ENCODE measurements at regions not wholly inside any gene's neighbourhood (a gene's known extent, or its start where the extent isn't known, plus 50 kb on each side); places are given as distances from the start of the nearest gene placed in this dataset.

DNA sequence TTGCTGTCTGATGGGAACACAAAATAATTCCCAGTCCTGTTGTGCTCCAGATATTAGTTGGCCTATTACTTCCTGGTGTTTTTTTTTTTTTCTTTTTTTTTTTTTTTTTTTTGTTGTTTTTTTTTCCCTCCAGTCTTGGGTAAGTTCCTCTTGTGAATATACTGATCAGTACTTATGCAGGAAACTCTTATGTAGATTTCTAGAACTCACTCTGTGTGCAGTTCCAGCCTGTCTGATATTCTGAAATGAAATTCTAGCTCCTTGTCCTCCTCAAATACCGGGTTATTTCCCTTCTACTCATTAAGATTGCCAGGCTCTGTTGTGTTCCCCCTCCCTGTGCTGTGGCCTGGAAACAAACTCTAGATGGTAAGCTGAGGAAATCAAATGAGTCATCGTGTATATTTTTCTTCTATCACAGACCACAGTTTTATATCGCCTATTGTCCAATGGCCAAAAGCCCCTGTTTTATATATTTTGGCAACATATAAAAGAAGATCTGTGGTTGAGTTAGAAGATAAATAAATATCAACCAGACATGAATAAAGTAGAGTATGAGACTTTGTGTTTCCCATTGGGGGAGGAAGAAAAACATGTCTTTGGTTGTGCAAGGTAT, 124.3 kb upstream of the UGT8 start:
- no peak overlapping the region for H3K4me3 ChIP-seq
- TF ChIP-seq POLR2AphosphoS5 (IDR thresholded peaks at IDR 0.05): no peak
- TF ChIP-seq CTCF (IDR thresholded peaks at IDR 0.05): no peak
- no peak for TF ChIP-seq EP300 (IDR thresholded peaks at IDR 0.05; ENCODE audit: low read depth)
- TF ChIP-seq POLR2A (IDR thresholded peaks at IDR 0.05): no peak
- no peaks in the 10 kb centered on the region for H3K27me3 ChIP-seq
- no peaks in the 10 kb centered on the region for H3K4me1 ChIP-seq
- H3K36me3 ChIP-seq: no peaks in the 10 kb centered on the region
- DNase-seq: no peak
- H3K9me3 ChIP-seq: no peaks in the 10 kb centered on the region
- intact Hi-C loops (cut with DNase I; ENCODE audit: low total_unique reads) (no loop called here), in situ Hi-C loops (cut with MboI; ENCODE audit: low pct_ligation_motif_present in 1 of 4, low pct_unique_long_range_greater_than_20kb in 1 of 4, low sequenced_read_pairs in 3 of 4) (no loop called here)
- WGBS, 2 donors (ENCODE audit: low coverage in 1 of 2): 62 to 72% methylated on average over 2 to 3 of the region's 3 CpGs
- H3K27ac ChIP-seq: no peak overlapping the region

DNA sequence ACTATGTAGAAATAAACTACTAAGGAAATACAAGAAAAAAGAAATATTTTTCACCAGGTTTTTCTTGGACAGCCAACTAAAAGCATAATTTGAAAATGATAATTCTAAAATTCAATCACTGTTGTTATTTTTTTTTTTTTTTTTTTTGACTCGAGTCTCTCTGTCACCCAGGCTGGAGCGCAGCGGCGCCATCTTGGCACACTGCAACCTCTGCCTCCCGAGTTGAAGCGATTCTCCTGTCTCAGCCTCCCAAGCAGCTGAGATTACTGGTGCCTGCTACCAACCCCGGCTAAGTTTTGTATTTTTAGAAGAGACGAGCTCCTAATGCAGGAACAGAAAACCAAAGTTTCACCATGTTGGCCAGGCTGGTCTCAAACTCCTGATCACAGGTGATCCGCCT, 122.3 kb upstream of the UGT8 start:
- H3K27ac ChIP-seq: no peak overlapping the region
- DNase-seq: no peak
- intact Hi-C loops (cut with DNase I; ENCODE audit: low total_unique reads): no loop called here
- H3K27me3 ChIP-seq: no peaks in the 10 kb centered on the region
- H3K4me1 ChIP-seq: no peaks in the 10 kb centered on the region
- no peaks in the 10 kb centered on the region for H3K36me3 ChIP-seq
- no peak for TF ChIP-seq EP300 (IDR thresholded peaks at IDR 0.05; ENCODE audit: low read depth)
- no peak for TF ChIP-seq CTCF (IDR thresholded peaks at IDR 0.05)
- TF ChIP-seq POLR2AphosphoS5 (IDR thresholded peaks at IDR 0.05): no peak
- TF ChIP-seq POLR2A (IDR thresholded peaks at IDR 0.05): no peak
- no peak overlapping the region for H3K4me3 ChIP-seq
- H3K9me3 ChIP-seq: no peaks in the 10 kb centered on the region
- in situ Hi-C loops (cut with MboI; ENCODE audit: low pct_ligation_motif_present in 1 of 4, low pct_unique_long_range_greater_than_20kb in 1 of 4, low sequenced_read_pairs in 3 of 4): no loop called here
- 91 to 94% methylated on average over 9 of the region's 9 CpGs for WGBS, 2 donors (ENCODE audit: low coverage in 1 of 2)

DNA sequence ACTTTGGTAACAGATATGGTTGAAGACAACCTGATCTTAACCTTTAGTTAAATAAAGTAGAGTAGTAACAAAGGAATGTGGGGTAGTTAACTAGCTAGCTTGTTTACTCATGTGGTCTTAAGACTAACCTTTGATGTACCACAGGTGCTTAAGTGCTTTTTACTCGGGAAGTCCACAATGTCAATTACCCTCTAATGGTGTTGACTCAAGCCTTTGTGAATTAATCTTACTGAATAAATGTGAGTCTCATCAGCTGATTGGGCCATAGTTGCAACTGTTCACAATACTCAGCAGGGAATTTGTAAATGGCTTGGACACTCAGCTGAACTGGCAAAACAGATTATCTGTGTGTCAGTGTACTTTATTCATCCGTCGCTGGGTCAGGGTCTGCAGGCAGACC, 119.0 kb upstream of the UGT8 start:
- Histone ChIP-seq H3K4me1 (no peaks in the 10 kb centered on the region), H3K4me3 (no peak overlapping the region), H3K36me3 (no peaks in the 10 kb centered on the region), H3K9me3 (no peaks in the 10 kb centered on the region), H3K27ac (no peak overlapping the region), H3K27me3 (no peaks in the 10 kb centered on the region)
- intact Hi-C loops (cut with DNase I; ENCODE audit: low total_unique reads) (no loop called here), in situ Hi-C loops (cut with MboI; ENCODE audit: low pct_ligation_motif_present in 1 of 4, low pct_unique_long_range_greater_than_20kb in 1 of 4, low sequenced_read_pairs in 3 of 4) (no loop called here)
- no peak for DNase-seq
- WGBS, 2 donors (ENCODE audit: low coverage in 1 of 2): 0 to 67% methylated on average over 1 to 3 of the region's 3 CpGs
- TF ChIP-seq POLR2AphosphoS5 (IDR thresholded peaks at IDR 0.05): no peak
- TF ChIP-seq POLR2A (IDR thresholded peaks at IDR 0.05): no peak
- TF ChIP-seq EP300 (IDR thresholded peaks at IDR 0.05; ENCODE audit: low read depth): no peak
- TF ChIP-seq CTCF (IDR thresholded peaks at IDR 0.05): no peak

DNA sequence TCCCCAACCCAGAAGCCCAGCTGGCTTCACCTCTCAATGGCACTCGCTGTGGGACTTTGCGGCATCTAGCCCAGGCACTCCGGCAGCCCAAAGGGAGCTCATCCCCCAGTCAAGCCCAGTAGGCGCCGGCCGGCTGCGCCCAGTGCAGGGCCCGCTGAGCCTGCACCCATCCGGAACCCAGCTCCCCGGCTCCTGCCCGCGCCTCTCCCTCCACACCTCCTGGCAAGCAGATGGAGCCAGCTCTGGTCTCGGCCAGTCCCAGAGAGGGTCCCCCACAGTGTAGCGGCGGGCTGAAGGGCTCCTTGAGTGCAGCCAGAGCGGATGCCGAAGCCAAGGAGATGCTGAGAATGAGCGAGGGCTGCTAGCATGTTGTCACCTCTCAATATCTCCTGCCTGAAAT, 116.8 kb upstream of the UGT8 start:
- no peaks in the 10 kb centered on the region for H3K36me3 ChIP-seq
- 96% methylated on average over 8 of the region's 18 CpGs; no CpG with 5 or more reads in 1 of the 2 donors for WGBS, 2 donors (ENCODE audit: low coverage in 1 of 2)
- H3K27me3 ChIP-seq: no peaks in the 10 kb centered on the region
- H3K4me3 ChIP-seq: no peak overlapping the region
- H3K9me3 ChIP-seq: no peaks in the 10 kb centered on the region
- in situ Hi-C loops (cut with MboI; ENCODE audit: low pct_ligation_motif_present in 1 of 4, low pct_unique_long_range_greater_than_20kb in 1 of 4, low sequenced_read_pairs in 3 of 4) (no loop called here), intact Hi-C loops (cut with DNase I; ENCODE audit: low total_unique reads) (no loop called here)
- no peaks in the 10 kb centered on the region for H3K4me1 ChIP-seq
- TF ChIP-seq EP300 (IDR thresholded peaks at IDR 0.05; ENCODE audit: low read depth) (no peak), CTCF (IDR thresholded peaks at IDR 0.05) (no peak), POLR2A (IDR thresholded peaks at IDR 0.05) (no peak), POLR2AphosphoS5 (IDR thresholded peaks at IDR 0.05) (no peak)
- no peak for DNase-seq
- no peak overlapping the region for H3K27ac ChIP-seq

Measured in transverse colon (tissue), 4 donors.